HepG2 (cell line): ENCODE measurements at regions not wholly inside any gene's neighbourhood (a gene's known extent, or its start where the extent isn't known, plus 50 kb on each side); places are given as distances from the start of the nearest gene placed in this dataset.

Experiments used
- ATAC-seq: fragments of 200-7000 bp; cut with Tn5 transposase; 3 replicates; pipeline ENCODE4 v1.9.1; 2020; ENCODE audit warnings: mild to moderate bottlenecking, moderate library complexity
- BruUV-seq: library from RNA; stranded (reverse); fragments of 400-500 nt; replicated peaks from 2 replicates; lab custom pipeline; 2021; lab: Mats Ljungman, UMichigan
- CTCF ChIA-PET: fragments of 300-600 bp; formaldehyde crosslinking; extraction: SDS; loops from one replicate; lab custom pipeline; 2021; ENCODE audit warnings: low total read pairs, inconsistent platforms, low intra/inter-chr PET ratio; lab: Yijun Ruan, JAX
- POLR2A ChIA-PET: fragments of 350-600 bp; sonication (Branson Sonifier 250); formaldehyde crosslinking; loops from one replicate; lab custom pipeline; 2020; ENCODE audit warnings: antibody characterized with exemption, inconsistent platforms; lab: Yijun Ruan, JAX
- DNase-seq: peaks from one replicate; pipeline ENCODE4 v3.0.0-alpha.2; 2015; ENCODE audit warnings: low spot score
- FAIRE-seq: peaks from 3 replicates; lab custom pipeline; 2011; peaks lifted over from hg19 to GRCh38; lab: Jason Lieb, UNC
- H2AFZ ChIP-seq: one replicate; pipeline ENCODE4 v1.6.1; 2011; ENCODE audit warnings: low read length, inconsistent platforms
- H3K27ac ChIP-seq: fragments of 300-600 bp; 3 replicates; pipeline ENCODE4 v1.8.0; 2011; ENCODE audit warnings: mixed run types, mild to moderate bottlenecking, mixed read lengths, low read length, inconsistent platforms; ENCODE audit not compliant: insufficient read depth; ENCODE audit errors: extremely low read length
- H3K27me3 ChIP-seq, 2 experiments: fragments of 200-600 bp in 1 of 2; 2 replicates in 1 of 2; 3 replicates in 1 of 2; pipeline versions ENCODE4 v1.6.0 to v1.8.0; 2011; ENCODE audit warnings: low read length in 2 of 2, mild to moderate bottlenecking in 2 of 2, moderate library complexity in 2 of 2, inconsistent platforms in 1 of 2; ENCODE audit not compliant: insufficient read depth in 2 of 2, control insufficient read depth in 1 of 2
- H3K36me3 ChIP-seq, 2 experiments: fragments of 200-600 bp in 1 of 2; replicated peaks in 1 of 2; 2 replicates in 1 of 2; 3 replicates in 1 of 2; pipeline versions ENCODE4 v1.5.1 to v1.8.0; 2011; ENCODE audit warnings: low read length in 2 of 2, inconsistent platforms in 1 of 2; ENCODE audit not compliant: insufficient read depth in 2 of 2, control insufficient read depth in 1 of 2
- H3K4me1 ChIP-seq: 2 replicates; pipeline ENCODE4 v1.5.1; 2012; ENCODE audit warnings: low read length, inconsistent platforms; ENCODE audit not compliant: insufficient read depth
- H3K4me2 ChIP-seq: 2 replicates; pipeline ENCODE4 v1.6.0; 2011; ENCODE audit warnings: low read depth, low read length, inconsistent platforms
- H3K4me3 ChIP-seq, 3 experiments: fragments of 200-600 bp in 1 of 3; sonication (generic), shearing (Covaris generic) in 1 of 3; replicated peaks in 1 of 3; 2 replicates each; pipeline ENCODE4 v1.5.1; 2011 to 2016; ENCODE audit warnings: low read length in 3 of 3, inconsistent platforms in 2 of 3, low read depth in 2 of 3, mild to moderate bottlenecking in 2 of 3, control low read depth in 1 of 3, mixed read lengths in 1 of 3; ENCODE audit not compliant: insufficient read depth in 1 of 3
- H3K79me2 ChIP-seq: one replicate; pipeline ENCODE4 v1.6.1; 2011; ENCODE audit warnings: low read length, inconsistent platforms; ENCODE audit not compliant: insufficient read depth
- H3K9ac ChIP-seq: 2 replicates; pipeline ENCODE4 v1.6.0; 2011; ENCODE audit warnings: mild to moderate bottlenecking, low read depth, low read length, inconsistent platforms; ENCODE audit not compliant: insufficient read depth
- H3K9me3 ChIP-seq: 2 replicates; pipeline ENCODE4 v1.5.1; 2012; ENCODE audit warnings: mild to moderate bottlenecking, low read length
- H4K20me1 ChIP-seq: 2 replicates; pipeline ENCODE4 v1.6.0; 2011; ENCODE audit warnings: inconsistent platforms, mild to moderate bottlenecking, low read length, moderate library complexity; ENCODE audit not compliant: insufficient read depth
- CHD2 ChIP-seq: IDR thresholded peaks from 2 replicates; pipeline ENCODE4 v1.6.1; 2011; ENCODE audit warnings: low read depth, low read length, improper control_type of control experiment
- E2F5 ChIP-seq: sonication (generic); formaldehyde crosslinking; conservative IDR thresholded peaks from 2 replicates; pipeline ENCODE4 v1.4.0; 2020; ENCODE audit warnings: missing genetic modification reagents
- HDAC6 ChIP-seq: fragments of 200-600 bp; sonication (generic); IDR thresholded peaks from 2 replicates; pipeline ENCODE4 v1.7.0; 2017; ENCODE audit warnings: mild to moderate bottlenecking, antibody characterized with exemption, low read length, low read depth
- HMG20B ChIP-seq: conservative IDR thresholded peaks from 2 replicates; pipeline ENCODE4 v1.6.1; 2016; ENCODE audit warnings: missing genetic modification reagents, missing compliant biosample characterization
- HNRNPH1 ChIP-seq: fragments of 200-400 bp; formaldehyde crosslinking; optimal IDR thresholded peaks from 2 replicates; pipeline ENCODE3; 2017; ENCODE audit warnings: mild to moderate bottlenecking, low read depth, low read length
- RARA ChIP-seq: IDR thresholded peaks from 2 replicates; pipeline ENCODE4 v1.6.1; 2016; ENCODE audit warnings: missing genetic modification reagents, missing compliant biosample characterization
- SKI ChIP-seq: fragments of 450-650 bp; IDR thresholded peaks from one replicate; pipeline ENCODE4 v1.6.1; 2018; ENCODE audit warnings: mild to moderate bottlenecking; ENCODE audit not compliant: partially characterized antibody
- SP4 ChIP-seq: sonication (generic); formaldehyde crosslinking; IDR thresholded peaks from 2 replicates; pipeline ENCODE4 v1.8.1; 2023; ENCODE audit warnings: mild to moderate bottlenecking, missing genetic modification reagents
- ZBTB34 ChIP-seq: sonication (generic); formaldehyde crosslinking; IDR thresholded peaks from 2 replicates; pipeline ENCODE4 v1.8.0; 2022; ENCODE audit warnings: mild to moderate bottlenecking, missing genetic modification reagents
- ZNF33B ChIP-seq: sonication (generic); formaldehyde crosslinking; IDR thresholded peaks from 2 replicates; pipeline ENCODE4 v1.5.1; 2020; ENCODE audit warnings: mild to moderate bottlenecking, missing genetic modification reagents
- ZNF773 ChIP-seq: sonication (generic); formaldehyde crosslinking; IDR thresholded peaks from 2 replicates; pipeline ENCODE4 v1.4.0; 2020; ENCODE audit warnings: missing genetic modification reagents, borderline replicate concordance
- WGBS: methylation state at CpG from one replicate; pipeline ENCODE4 v1.1.6; 2017; ENCODE audit warnings: low lambda C conversion rate; 5-methylcytosine and 5-hydroxymethylcytosine counted together
- in situ Hi-C: cut with HindIII; loops from 2 replicates; pipeline ENCODE4 v1.10.0; 2017; ENCODE audit warnings: low pct_unique_long_range_greater_than_20kb; ENCODE audit not compliant: extremely low pct_ligation_motif_present
- intact Hi-C: fragments of 100-400 bp; cut with micrococcal nuclease; formaldehyde crosslinking; loops from one replicate; pipeline ENCODE4 v1.10.0; 2022; ENCODE audit not compliant: unreplicated experiment
- TF ChIP-seq, protein P1 (sequence below): sonication (generic); formaldehyde crosslinking; IDR thresholded peaks from 2 replicates; pipeline ENCODE4 v1.5.1; 2020; ENCODE audit warnings: mild to moderate bottlenecking, missing genetic modification reagents, moderate library complexity

DNA sequence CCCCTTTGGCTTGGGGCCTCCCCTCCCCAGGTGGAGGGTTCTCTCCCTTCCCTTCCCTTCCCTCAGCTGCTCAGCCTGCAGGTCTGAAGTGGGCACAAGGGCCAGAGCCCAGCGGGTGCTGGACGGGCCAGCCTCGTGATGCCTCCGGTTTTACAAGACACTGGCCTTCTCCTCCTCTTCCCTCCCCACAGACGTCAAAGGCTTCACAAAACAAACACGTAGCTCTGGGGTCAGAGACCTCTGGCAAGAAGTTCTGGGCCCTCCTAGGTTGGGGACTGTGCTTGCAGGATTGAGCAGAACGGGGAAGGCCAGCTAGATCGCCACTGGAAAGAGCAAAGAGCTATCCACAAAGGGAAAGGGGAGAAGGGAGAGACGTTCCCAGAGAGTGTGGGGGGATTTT, 81.4 kb upstream of the TPM1 start:
- Histone ChIP-seq H3K4me3 (no peak overlapping the region; a peak in 1 of 6 replicates), H4K20me1 (no peaks in the 10 kb centered on the region), H3K4me1 (peaks cover 47% of the 10 kb centered on the region)
- TF ChIP-seq ZNF773 (CRISPR knock-in tag) (no peak), ZNF33B (no peak), HNRNPH1 (no peak), HDAC6 (no peak)
- TF ChIP-seq, protein P1, sequence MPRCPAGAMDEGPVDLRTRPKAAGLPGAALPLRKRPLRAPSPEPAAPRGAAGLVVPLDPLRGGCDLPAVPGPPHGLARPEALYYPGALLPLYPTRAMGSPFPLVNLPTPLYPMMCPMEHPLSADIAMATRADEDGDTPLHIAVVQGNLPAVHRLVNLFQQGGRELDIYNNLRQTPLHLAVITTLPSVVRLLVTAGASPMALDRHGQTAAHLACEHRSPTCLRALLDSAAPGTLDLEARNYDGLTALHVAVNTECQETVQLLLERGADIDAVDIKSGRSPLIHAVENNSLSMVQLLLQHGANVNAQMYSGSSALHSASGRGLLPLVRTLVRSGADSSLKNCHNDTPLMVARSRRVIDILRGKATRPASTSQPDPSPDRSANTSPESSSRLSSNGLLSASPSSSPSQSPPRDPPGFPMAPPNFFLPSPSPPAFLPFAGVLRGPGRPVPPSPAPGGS (CRISPR knock-in tag): no peak
- TF ChIP-seq, all 625 proteins: peak for 0
- intact Hi-C loops (no loop called here), in situ Hi-C loops (no loop called here)
- H3K27me3 ChIP-seq: peaks cover 4 to 24% of the 10 kb centered on the region in 2 experiments; a peak in 3 of 5 replicates
- DNase-seq (no peak), FAIRE-seq (no peak), ATAC-seq (peak; percentile 27; the same call in 1 of the 3 replicates)
- WGBS: 0% methylated on average over 9 of the region's 9 CpGs
- H3K4me2 ChIP-seq: peak overlapping the region; percentile 56
- H3K36me3 ChIP-seq: no peaks in the 10 kb centered on the region
- POLR2A ChIA-PET: no interaction called here
- no TSS peak for BruUV-seq
- CTCF ChIA-PET: no interaction called here
- no peak overlapping the region for H3K9ac ChIP-seq
- H3K27ac ChIP-seq: no peak overlapping the region
- H3K79me2 ChIP-seq: no peaks in the 10 kb centered on the region
- H3K9me3 ChIP-seq: no peaks in the 10 kb centered on the region
- no peak overlapping the region for H2AFZ ChIP-seq

- H3K9ac ChIP-seq: no peak overlapping the region
- H3K27me3 ChIP-seq: peaks cover 2 to 27% of the 10 kb centered on the region in 2 experiments; a peak in 3 of 5 replicates
- H3K4me3 ChIP-seq: no peak overlapping the region
- H3K4me2 ChIP-seq: peak overlapping the region; percentile 8; the same call in 1 of the 2 replicates
- H3K4me1 ChIP-seq: peaks cover 37% of the 10 kb centered on the region
- no peaks in the 10 kb centered on the region for H4K20me1 ChIP-seq
- no peaks in the 10 kb centered on the region for H3K36me3 ChIP-seq
- no peaks in the 10 kb centered on the region for H3K9me3 ChIP-seq
- WGBS: 58% methylated on average over 16 of the region's 19 CpGs
- CTCF ChIA-PET: no interaction called here
- H3K79me2 ChIP-seq: no peaks in the 10 kb centered on the region
- DNase-seq (no peak), FAIRE-seq (no peak), ATAC-seq (no peak; the same call in 2 of the 3 replicates)
- in situ Hi-C loops: no loop called here
- intact Hi-C loops: no loop called here
- BruUV-seq: no TSS peak
- TF ChIP-seq ZBTB34 (CRISPR knock-in tag) (no peak), E2F5 (CRISPR knock-in tag) (no peak), CHD2 (no peak), HMG20B (CRISPR knock-in tag) (no peak), RARA (CRISPR knock-in tag) (no peak), SKI (no peak), SP4 (no peak)
- H3K27ac ChIP-seq: no peak overlapping the region
- POLR2A ChIA-PET: no interaction called here
- no peak overlapping the region for H2AFZ ChIP-seq
Measured at GRCh38 chr15:62962101-62962995, 80.2 kb upstream of the TPM1 start.
